CD1c-positive myeloid dendritic cell (primary cell): ENCODE measurements at regions not wholly inside any gene's neighbourhood (a gene's known extent, or its start where the extent isn't known, plus 50 kb on each side); places are given as distances from the start of the nearest gene placed in this dataset.

Experiments
- DNase-seq: peaks from one replicate; pipeline ENCODE4 v3.0.0-alpha.2; 2016; ENCODE audit errors: extremely low spot score

- no peak for DNase-seq
Measured at GRCh38 chr7:67422601-67423000, 426.0 kb downstream of the TYW1 start.

GRCh38 chr7:67423065-67423464 lies 426.4 kb downstream of the TYW1 start:
- DNase-seq, result no peak

- no peak for DNase-seq
Measured at GRCh38 chr7:67426654-67427053, 430.0 kb downstream of the TYW1 start.

GRCh38 chr7:67429735-67430134 lies 433.1 kb downstream of the TYW1 start:
- no peak for DNase-seq

GRCh38 chr7:67432536-67433234 lies 436.1 kb downstream of the TYW1 start:
- DNase-seq, result no peak

GRCh38 chr7:67435894-67436535 lies 439.4 kb downstream of the TYW1 start:
- DNase-seq, result no peak

- DNase-seq, result no peak
Measured at GRCh38 chr7:67438198-67438882, 441.7 kb downstream of the TYW1 start.

- DNase-seq, result no peak
Measured at GRCh38 chr7:67438913-67439505, 442.4 kb downstream of the TYW1 start.

GRCh38 chr7:67440321-67440720 lies 443.7 kb downstream of the TYW1 start:
- DNase-seq, result no peak

- no peak for DNase-seq
Measured at GRCh38 chr7:67445728-67446127, 449.1 kb downstream of the TYW1 start.

- DNase-seq, result no peak
Measured at GRCh38 chr7:67447297-67447696, 450.7 kb downstream of the TYW1 start.

- no peak for DNase-seq
Measured at GRCh38 chr7:67448271-67448670, 451.6 kb downstream of the TYW1 start.

GRCh38 chr7:67450171-67450570 lies 453.5 kb downstream of the TYW1 start:
- no peak for DNase-seq

GRCh38 chr7:67451306-67451705 lies 454.7 kb downstream of the TYW1 start:
- DNase-seq, result no peak

- DNase-seq, result no peak
Measured at GRCh38 chr7:67452516-67453026, 455.9 kb downstream of the TYW1 start.

GRCh38 chr7:67453580-67454380 lies 457.1 kb downstream of the TYW1 start:
- no peak for DNase-seq

- DNase-seq, result no peak
Measured at GRCh38 chr7:67455508-67455907, 458.9 kb downstream of the TYW1 start.

GRCh38 chr7:67462781-67463191 lies 466.2 kb downstream of the TYW1 start:
- DNase-seq, result no peak

- no peak for DNase-seq
Measured at GRCh38 chr7:67463316-67463715, 466.7 kb downstream of the TYW1 start.

GRCh38 chr7:67463983-67464382 lies 467.4 kb downstream of the TYW1 start:
- DNase-seq, result no peak

GRCh38 chr7:67466109-67466508 lies 469.5 kb downstream of the TYW1 start:
- no peak for DNase-seq
